WI38 (cell line): ENCODE measurements at regions not wholly inside any gene's neighbourhood (a gene's known extent, or its start where the extent isn't known, plus 50 kb on each side); places are given as distances from the start of the nearest gene placed in this dataset.

Experiments used
- H3K4me3 ChIP-seq: 2 replicates; pipeline ENCODE4 v1.5.1; 2011; ENCODE audit warnings: low read depth, mild to moderate bottlenecking, control low read depth, low read length
- TF ChIP-seq, protein P1 (sequence below): IDR thresholded peaks from 2 replicates; pipeline ENCODE4 v1.5.1; 2012; ENCODE audit warnings: low read depth, mild to moderate bottlenecking, control low read depth, low read length

GRCh38 chr2:100677611-100678185 lies 114.9 kb downstream of the PDCL3 start:
- TF ChIP-seq, protein P1, sequence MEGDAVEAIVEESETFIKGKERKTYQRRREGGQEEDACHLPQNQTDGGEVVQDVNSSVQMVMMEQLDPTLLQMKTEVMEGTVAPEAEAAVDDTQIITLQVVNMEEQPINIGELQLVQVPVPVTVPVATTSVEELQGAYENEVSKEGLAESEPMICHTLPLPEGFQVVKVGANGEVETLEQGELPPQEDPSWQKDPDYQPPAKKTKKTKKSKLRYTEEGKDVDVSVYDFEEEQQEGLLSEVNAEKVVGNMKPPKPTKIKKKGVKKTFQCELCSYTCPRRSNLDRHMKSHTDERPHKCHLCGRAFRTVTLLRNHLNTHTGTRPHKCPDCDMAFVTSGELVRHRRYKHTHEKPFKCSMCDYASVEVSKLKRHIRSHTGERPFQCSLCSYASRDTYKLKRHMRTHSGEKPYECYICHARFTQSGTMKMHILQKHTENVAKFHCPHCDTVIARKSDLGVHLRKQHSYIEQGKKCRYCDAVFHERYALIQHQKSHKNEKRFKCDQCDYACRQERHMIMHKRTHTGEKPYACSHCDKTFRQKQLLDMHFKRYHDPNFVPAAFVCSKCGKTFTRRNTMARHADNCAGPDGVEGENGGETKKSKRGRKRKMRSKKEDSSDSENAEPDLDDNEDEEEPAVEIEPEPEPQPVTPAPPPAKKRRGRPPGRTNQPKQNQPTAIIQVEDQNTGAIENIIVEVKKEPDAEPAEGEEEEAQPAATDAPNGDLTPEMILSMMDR, result no peak
- H3K4me3 ChIP-seq, result no peak overlapping the region

DNA sequence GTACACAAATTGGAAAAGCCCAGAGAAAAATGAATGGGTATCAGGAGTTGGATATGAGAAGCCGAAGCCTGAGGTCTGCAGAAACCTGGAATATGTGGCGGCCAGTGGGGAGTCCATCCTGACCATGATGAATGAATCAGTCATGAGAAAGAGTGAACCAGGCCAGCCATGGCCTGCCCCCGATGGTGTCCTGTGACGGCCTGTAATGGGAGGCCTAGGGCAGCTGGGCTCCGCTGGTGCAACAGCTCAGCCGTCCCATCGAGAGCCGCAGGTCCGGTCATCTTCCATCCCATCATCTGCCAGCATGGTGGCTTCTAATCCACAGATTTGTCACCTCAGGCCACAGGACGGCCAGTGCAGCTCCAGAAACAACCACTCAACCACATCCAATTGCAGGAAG lies 116.4 kb downstream of the PDCL3 start:
- TF ChIP-seq, protein P1, result no peak
- no peak overlapping the region for H3K4me3 ChIP-seq

DNA sequence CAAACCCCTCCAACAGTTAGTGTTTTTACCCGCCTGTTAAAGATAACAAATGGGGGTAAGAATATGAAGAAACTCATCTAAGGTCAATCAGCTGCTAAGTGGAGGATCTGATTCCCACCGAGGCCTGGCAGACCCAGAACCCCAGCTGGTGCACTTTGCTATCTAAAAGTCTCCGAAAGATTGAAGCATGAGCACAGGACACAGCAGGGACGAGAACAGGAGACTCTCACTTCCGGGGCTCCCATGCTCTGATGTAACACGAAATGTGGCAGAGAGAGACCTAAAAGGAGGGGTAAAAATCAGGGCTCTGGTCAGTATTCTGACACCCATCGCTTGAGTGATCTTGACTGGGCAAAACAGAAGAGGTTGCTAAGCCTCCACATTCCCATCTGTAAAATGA lies 119.7 kb downstream of the PDCL3 start:
- TF ChIP-seq, protein P1, result no peak
- H3K4me3 ChIP-seq, result no peak overlapping the region

GRCh38 chr2:100683231-100683630 lies 120.4 kb downstream of the PDCL3 start:
- no peak overlapping the region for H3K4me3 ChIP-seq
- TF ChIP-seq, protein P1, result no peak

GRCh38 chr2:100691846-100692245 lies 128.1 kb upstream of the NPAS2 start:
- TF ChIP-seq, protein P1, result no peak
- H3K4me3 ChIP-seq, result no peak overlapping the region

DNA sequence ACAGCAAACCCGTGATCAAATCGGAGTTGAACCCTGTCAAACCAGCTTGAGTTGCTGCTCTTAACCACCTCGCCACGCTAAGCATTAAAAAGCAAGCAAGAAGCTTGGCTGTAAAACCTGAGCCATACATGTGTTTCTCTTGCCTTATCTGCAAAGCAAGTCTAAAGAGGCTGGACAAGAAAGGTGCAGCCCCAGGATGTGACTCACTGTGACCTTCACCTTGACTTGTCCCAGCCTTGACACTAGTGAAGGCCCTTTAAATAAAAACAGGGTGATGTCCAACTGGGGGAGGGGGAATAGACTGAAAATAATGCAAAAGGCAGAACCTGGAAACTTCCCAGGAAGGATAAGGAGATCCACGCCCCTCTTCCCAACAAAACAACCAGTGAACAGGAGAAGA lies 127.6 kb upstream of the NPAS2 start:
- H3K4me3 ChIP-seq, result no peak overlapping the region
- TF ChIP-seq, protein P1, result no peak

GRCh38 chr2:100692906-100693305 lies 127.0 kb upstream of the NPAS2 start:
- TF ChIP-seq, protein P1, result no peak
- no peak overlapping the region for H3K4me3 ChIP-seq
